ENCODE measurements at regions not wholly inside any gene's neighbourhood (a gene's known extent, or its start where the extent isn't known, plus 50 kb on each side); places are given as distances from the start of the nearest gene placed in this dataset.

GRCh38 chr7:46750321-46750865 is 829.3 kb upstream of the IGFBP3 start:
- ATAC-seq, result no peak

- ATAC-seq, result no peak
Observed at GRCh38 chr7:46747869-46748576, 827.0 kb upstream of the IGFBP3 start.

- ATAC-seq, result no peak
Observed at GRCh38 chr7:46746695-46747687, 825.9 kb upstream of the IGFBP3 start.

- ATAC-seq, result no peak
Observed at GRCh38 chr7:46745707-46746090, 824.6 kb upstream of the IGFBP3 start.

- no peak for ATAC-seq
Observed at GRCh38 chr7:46744957-46745706, 824.1 kb upstream of the IGFBP3 start.

GRCh38 chr7:46742601-46743000 is 821.5 kb upstream of the IGFBP3 start:
- no peak for ATAC-seq

GRCh38 chr7:46741938-46742540 is 821.0 kb upstream of the IGFBP3 start:
- ATAC-seq, result no peak

- ATAC-seq, result no peak
Observed at GRCh38 chr7:46741181-46741580, 820.1 kb upstream of the IGFBP3 start.

- no peak for ATAC-seq
Observed at GRCh38 chr7:46739518-46740234, 818.6 kb upstream of the IGFBP3 start.

- ATAC-seq, result no peak
Observed at GRCh38 chr7:46738796-46739195, 817.7 kb upstream of the IGFBP3 start.

- no peak for ATAC-seq
Observed at GRCh38 chr7:46738165-46738564, 817.1 kb upstream of the IGFBP3 start.

- ATAC-seq, result no peak
Observed at GRCh38 chr7:46725838-46726237, 804.8 kb upstream of the IGFBP3 start.

GRCh38 chr7:46725136-46725535 is 804.1 kb upstream of the IGFBP3 start:
- no peak for ATAC-seq

- no peak for ATAC-seq
Observed at GRCh38 chr7:46723742-46724141, 802.7 kb upstream of the IGFBP3 start.

GRCh38 chr7:46723003-46723402 is 801.9 kb upstream of the IGFBP3 start:
- no peak for ATAC-seq

GRCh38 chr7:46720761-46721160 is 799.7 kb upstream of the IGFBP3 start:
- ATAC-seq, result no peak

- ATAC-seq, result no peak
Observed at GRCh38 chr7:46719616-46720015, 798.5 kb upstream of the IGFBP3 start.

GRCh38 chr7:46716926-46717325 is 795.9 kb upstream of the IGFBP3 start:
- ATAC-seq, result no peak

- ATAC-seq, result no peak
Observed at GRCh38 chr7:46715579-46715978, 794.5 kb upstream of the IGFBP3 start.

- no peak for ATAC-seq
Observed at GRCh38 chr7:46714904-46715303, 793.8 kb upstream of the IGFBP3 start.

- ATAC-seq, result no peak
Observed at GRCh38 chr7:46713868-46714596, 793.0 kb upstream of the IGFBP3 start.
